Cardiac muscle cell (in vitro differentiated cells and primary cell): ENCODE measurements at regions not wholly inside any gene's neighbourhood (a gene's known extent, or its start where the extent isn't known, plus 50 kb on each side); places are given as distances from the start of the nearest gene placed in this dataset.
"Not testable (repeated sequence)": the region's sequence is repeated elsewhere in the genome, so short reads cannot be mapped to it uniquely, and the experiment has no call there.

ENCODE experiments used
- DNase-seq, 2 donors: peaks; one replicate each; pipeline versions ENCODE4 v3.0.0 to v3.0.0-alpha.2; 2010 to 2017; ENCODE audit warnings: low read depth in 1 of 2, low spot score in 1 of 2
- H3K27ac ChIP-seq: fragments of 200-600 bp; sonication (generic); 2 replicates; pipeline ENCODE4 v1.5.1; 2016
- H3K27me3 ChIP-seq: fragments of 200-600 bp; sonication (generic); 2 replicates; pipeline ENCODE4 v1.6.0; 2016; ENCODE audit warnings: control low read depth
- H3K36me3 ChIP-seq: fragments of 200-600 bp; sonication (generic); 2 replicates; pipeline ENCODE4 v1.5.1; 2016; ENCODE audit warnings: control low read depth
- H3K4me1 ChIP-seq: fragments of 200-600 bp; sonication (generic); 2 replicates; pipeline ENCODE4 v1.8.1; 2017; ENCODE audit warnings: low read depth, mild to moderate bottlenecking, mixed run types
- H3K4me3 ChIP-seq: fragments of 200-600 bp; sonication (generic); 2 replicates; pipeline ENCODE4 v1.5.1; 2016; ENCODE audit warnings: mild to moderate bottlenecking
- H3K9me3 ChIP-seq: fragments of 200-600 bp; sonication (generic); 2 replicates; pipeline ENCODE4 v1.5.1; 2017; ENCODE audit warnings: low read depth, mild to moderate bottlenecking, control low read depth
- CTCF ChIP-seq: IDR thresholded peaks from 2 replicates; pipeline ENCODE4 v1.5.1; 2012; ENCODE audit warnings: low read depth, mild to moderate bottlenecking, low read length

- Histone ChIP-seq H3K27me3 (no peaks in the 10 kb centered on the region), H3K27ac (no peak overlapping the region), H3K36me3 (no peaks in the 10 kb centered on the region), H3K4me1 (no peaks in the 10 kb centered on the region), H3K4me3 (no peak overlapping the region), H3K9me3 (no peaks in the 10 kb centered on the region)
- no peak for TF ChIP-seq CTCF
- no peak for DNase-seq
These were observed 113.4 kb downstream of the ZNF664 start for GRCh38 chr12:124086299-124086898.

DNA sequence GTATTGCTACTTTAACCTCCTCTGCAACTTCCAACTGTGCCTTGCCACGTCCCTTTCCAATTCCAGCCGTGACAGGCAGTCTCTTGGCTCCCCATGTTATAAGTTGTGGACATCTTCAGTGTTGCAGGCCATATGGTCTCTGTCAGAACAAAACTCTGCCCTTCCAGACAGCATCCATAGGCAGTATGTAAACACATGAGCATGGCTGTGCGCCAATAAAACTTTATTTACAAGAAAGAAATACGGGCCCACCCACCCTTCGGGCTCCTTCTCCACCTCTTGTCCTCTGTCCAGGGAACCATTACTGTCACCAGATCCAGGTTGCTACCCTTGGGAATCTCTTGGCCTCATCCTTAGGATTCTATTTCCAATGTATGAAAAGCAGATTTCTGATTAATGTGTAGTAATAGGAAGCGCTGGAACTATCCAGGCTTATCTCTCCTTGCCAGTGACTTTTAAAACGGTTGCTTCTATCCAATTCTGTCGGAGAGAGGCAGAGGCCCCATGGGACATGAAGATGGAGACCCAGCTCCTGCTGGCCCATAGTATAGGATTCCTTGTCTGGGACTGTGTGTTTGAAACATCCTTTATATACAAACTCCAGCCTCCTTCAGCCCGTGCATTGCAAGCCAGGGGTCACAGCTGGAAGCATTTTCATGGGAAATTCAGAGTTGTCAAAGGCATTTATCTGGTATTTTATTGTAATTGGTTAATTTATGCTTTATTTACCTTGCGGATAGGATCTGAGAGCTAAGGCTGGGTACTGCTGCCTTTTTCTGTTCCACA, 114.4 kb downstream of the ZNF664 start:
- Histone ChIP-seq H3K4me1 (no peaks in the 10 kb centered on the region), H3K27me3 (no peaks in the 10 kb centered on the region), H3K9me3 (no peaks in the 10 kb centered on the region), H3K27ac (no peak overlapping the region), H3K36me3 (no peaks in the 10 kb centered on the region), H3K4me3 (no peak overlapping the region)
- TF ChIP-seq CTCF = no peak
- no peak for DNase-seq

GRCh38 chr12:124088217-124088907, 115.3 kb downstream of the ZNF664 start:
- H3K27ac ChIP-seq = no peak overlapping the region
- no peak for DNase-seq
- H3K4me3 ChIP-seq = no peak overlapping the region
- H3K27me3 ChIP-seq = no peaks in the 10 kb centered on the region
- no peaks in the 10 kb centered on the region for H3K36me3 ChIP-seq
- H3K4me1 ChIP-seq = no peaks in the 10 kb centered on the region
- H3K9me3 ChIP-seq = no peaks in the 10 kb centered on the region
- no peak for TF ChIP-seq CTCF

DNA sequence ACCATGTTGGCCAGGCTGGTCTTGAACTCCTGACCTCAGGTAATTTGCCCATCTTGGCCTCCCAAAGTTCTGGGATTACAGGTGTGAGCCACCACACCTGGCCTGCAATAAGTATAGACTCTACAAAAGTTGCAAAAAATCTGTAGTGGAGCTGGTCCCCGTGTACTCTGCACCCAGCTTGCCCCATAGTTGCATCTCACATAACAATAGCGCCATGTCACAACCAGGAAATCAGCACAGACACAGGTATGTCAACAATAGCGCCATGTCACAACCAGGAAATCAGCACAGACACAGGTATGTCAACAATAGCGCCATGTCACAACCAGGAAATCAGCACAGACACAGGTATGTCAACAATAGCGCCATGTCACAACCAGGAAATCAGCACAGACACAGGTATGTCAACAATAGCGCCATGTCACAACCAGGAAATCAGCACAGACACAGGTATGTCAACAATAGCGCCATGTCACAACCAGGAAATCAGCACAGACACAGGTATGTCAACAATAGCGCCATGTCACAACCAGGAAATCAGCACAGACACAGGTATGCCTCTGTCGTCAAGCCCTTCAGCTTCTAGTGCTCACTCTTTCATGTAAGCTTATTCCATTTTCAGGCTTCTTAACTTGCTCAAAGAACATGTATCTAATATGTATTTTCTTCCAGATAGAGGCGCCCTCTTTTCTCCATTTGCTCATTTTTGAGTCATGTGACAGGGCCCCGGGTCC, 116.3 kb downstream of the ZNF664 start:
- H3K36me3 ChIP-seq, DNase-seq, H3K27me3 ChIP-seq, H3K4me1 ChIP-seq, H3K9me3 ChIP-seq, H3K27ac ChIP-seq, H3K4me3 ChIP-seq: not testable (repeated sequence)

DNA sequence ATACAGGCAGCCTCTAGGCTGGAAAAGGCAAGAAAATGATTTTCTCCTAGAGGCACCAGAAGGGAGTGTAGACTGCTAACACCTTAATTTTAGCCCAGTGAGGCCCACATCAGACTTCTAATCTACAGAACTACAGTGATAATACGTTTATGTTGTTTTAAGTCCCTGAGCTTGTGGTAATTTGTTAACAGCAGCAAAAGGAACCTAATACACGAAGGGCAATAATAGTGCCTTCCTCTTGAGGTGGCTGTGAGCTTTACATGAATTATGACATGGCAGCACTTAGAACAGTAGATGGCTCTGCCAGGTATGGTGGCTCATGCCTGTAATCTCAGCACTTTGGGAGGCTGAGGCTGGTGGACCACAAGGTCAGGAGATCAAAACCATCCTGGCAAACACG, 118.8 kb downstream of the ZNF664 start:
- Histone ChIP-seq H3K27me3 (no peaks in the 10 kb centered on the region), H3K36me3 (no peaks in the 10 kb centered on the region), H3K27ac (no peak overlapping the region), H3K9me3 (no peaks in the 10 kb centered on the region), H3K4me3 (no peak overlapping the region), H3K4me1 (no peaks in the 10 kb centered on the region)
- no peak for TF ChIP-seq CTCF
- DNase-seq = no peak

GRCh38 chr12:124092532-124092931, 119.5 kb downstream of the ZNF664 start:
- H3K27ac ChIP-seq, H3K9me3 ChIP-seq, DNase-seq, H3K4me1 ChIP-seq, H3K4me3 ChIP-seq, H3K36me3 ChIP-seq, H3K27me3 ChIP-seq: not testable (repeated sequence)
